Neuronal stem cell (in vitro differentiated cells): ENCODE measurements at regions not wholly inside any gene's neighbourhood (a gene's known extent, or its start where the extent isn't known, plus 50 kb on each side); places are given as distances from the start of the nearest gene placed in this dataset.

Source experiments
- DNase-seq: peaks from one replicate; pipeline ENCODE4 v3.0.0-alpha.2; 2013; ENCODE audit warnings: low spot score
- H2AFZ ChIP-seq: one replicate; pipeline ENCODE4 v1.6.1; 2013; ENCODE audit warnings: mild to moderate bottlenecking, low read length, inconsistent platforms
- H2AK5ac ChIP-seq: 2 replicates; pipeline ENCODE4 v1.6.1; 2013; ENCODE audit warnings: low read depth, mild to moderate bottlenecking, inconsistent platforms, low read length, moderate library complexity, mixed read lengths
- H2BK120ac ChIP-seq: 2 replicates; pipeline ENCODE4 v1.6.1; 2013; ENCODE audit warnings: low read depth, mild to moderate bottlenecking, inconsistent platforms, low read length, moderate library complexity, mixed read lengths
- H2BK12ac ChIP-seq: one replicate; pipeline ENCODE4 v1.6.1; 2013; ENCODE audit warnings: low read length, inconsistent platforms
- H2BK15ac ChIP-seq: 2 replicates; pipeline ENCODE4 v1.6.1; 2013; ENCODE audit warnings: mild to moderate bottlenecking, low read length, inconsistent platforms, mixed read lengths
- H2BK5ac ChIP-seq: one replicate; pipeline ENCODE4 v1.6.1; 2013; ENCODE audit warnings: inconsistent platforms, mild to moderate bottlenecking, low read length, moderate library complexity
- H3K14ac ChIP-seq: one replicate; pipeline ENCODE4 v1.6.1; 2013; ENCODE audit warnings: low read length, inconsistent platforms
- H3K18ac ChIP-seq: 2 replicates; pipeline ENCODE4 v1.6.1; 2013; ENCODE audit warnings: low read length, inconsistent platforms
- H3K23ac ChIP-seq: 2 replicates; pipeline ENCODE4 v1.6.1; 2013; ENCODE audit warnings: low read depth, mild to moderate bottlenecking, mixed read lengths, low read length, inconsistent platforms; ENCODE audit not compliant: poor library complexity
- H3K27ac ChIP-seq: replicated peaks from 3 replicates; pipeline ENCODE4 v1.5.1; 2013; ENCODE audit warnings: low read length, inconsistent platforms
- H3K27me3 ChIP-seq, 3 experiments: 2 replicates each; pipeline ENCODE4 v1.6.1; 2013; ENCODE audit warnings: low read length in 3 of 3, mild to moderate bottlenecking in 2 of 3, inconsistent platforms in 1 of 3, low read depth in 1 of 3, mixed read lengths in 1 of 3, moderate library complexity in 1 of 3; ENCODE audit not compliant: control insufficient read depth in 3 of 3, insufficient read depth in 3 of 3
- H3K36me3 ChIP-seq, 2 donors: replicated peaks in 1 of 2; 2 replicates each; pipeline ENCODE4 v1.6.1; 2013; ENCODE audit warnings: low read length in 2 of 2; ENCODE audit not compliant: control insufficient read depth in 2 of 2, insufficient read depth in 2 of 2
- H3K4ac ChIP-seq: 2 replicates; pipeline ENCODE4 v1.6.1; 2013; ENCODE audit warnings: inconsistent platforms, mild to moderate bottlenecking, low read length, moderate library complexity
- H3K4me1 ChIP-seq, 2 donors: 1 replicate in 1 of 2; 2 replicates in 1 of 2; pipeline ENCODE4 v1.6.1; 2013; ENCODE audit warnings: low read length in 2 of 2, low read depth in 1 of 2; ENCODE audit not compliant: control insufficient read depth in 2 of 2, insufficient read depth in 1 of 2
- H3K4me2 ChIP-seq: one replicate; pipeline ENCODE4 v1.6.1; 2013; ENCODE audit warnings: mild to moderate bottlenecking, low read length, inconsistent platforms; ENCODE audit not compliant: insufficient read depth, poor library complexity, severe bottlenecking
- H3K4me3 ChIP-seq, 2 donors: 2 replicates each; pipeline ENCODE4 v1.5.1; 2013; ENCODE audit warnings: low read length in 2 of 2, mild to moderate bottlenecking in 2 of 2, inconsistent platforms in 1 of 2, moderate library complexity in 1 of 2
- H3K79me1 ChIP-seq: one replicate; pipeline ENCODE4 v1.6.1; 2013; ENCODE audit warnings: low read depth, mild to moderate bottlenecking, inconsistent platforms, low read length, moderate library complexity
- H3K9ac ChIP-seq: one replicate; pipeline ENCODE4 v1.6.1; 2013; ENCODE audit warnings: mild to moderate bottlenecking, low read depth, low read length, inconsistent platforms; ENCODE audit not compliant: poor library complexity
- H3K9me3 ChIP-seq, 2 donors: replicated peaks in 1 of 2; 2 replicates each; pipeline versions ENCODE3 to v1.6.1; 2013; ENCODE audit warnings: low read length in 2 of 2, mild to moderate bottlenecking in 2 of 2, inconsistent platforms in 1 of 2, low read depth in 1 of 2, mixed read lengths in 1 of 2, moderate library complexity in 1 of 2; ENCODE audit not compliant: control insufficient read depth in 2 of 2, insufficient read depth in 1 of 2
- H4K8ac ChIP-seq: one replicate; pipeline ENCODE4 v1.6.1; 2013; ENCODE audit warnings: low read depth, mild to moderate bottlenecking, inconsistent platforms, low read length, moderate library complexity
- H4K91ac ChIP-seq: one replicate; pipeline ENCODE4 v1.6.1; 2013; ENCODE audit warnings: low read length, low read depth, mild to moderate bottlenecking, inconsistent platforms; ENCODE audit not compliant: poor library complexity
- WGBS, 2 donors: extraction: QIAGEN DNeasy Blood & Tissue Kit; methylation state at CpG; one replicate each; pipeline ENCODE4 v1.1.7; 2013; ENCODE audit warnings: missing lambda C conversion rate in 2 of 2, mixed read lengths in 1 of 2; ENCODE audit not compliant: insufficient read length in 2 of 2, insufficient replicate concordance in 1 of 2; ENCODE audit errors: extremely low coverage in 2 of 2; 5-methylcytosine and 5-hydroxymethylcytosine counted together

DNA sequence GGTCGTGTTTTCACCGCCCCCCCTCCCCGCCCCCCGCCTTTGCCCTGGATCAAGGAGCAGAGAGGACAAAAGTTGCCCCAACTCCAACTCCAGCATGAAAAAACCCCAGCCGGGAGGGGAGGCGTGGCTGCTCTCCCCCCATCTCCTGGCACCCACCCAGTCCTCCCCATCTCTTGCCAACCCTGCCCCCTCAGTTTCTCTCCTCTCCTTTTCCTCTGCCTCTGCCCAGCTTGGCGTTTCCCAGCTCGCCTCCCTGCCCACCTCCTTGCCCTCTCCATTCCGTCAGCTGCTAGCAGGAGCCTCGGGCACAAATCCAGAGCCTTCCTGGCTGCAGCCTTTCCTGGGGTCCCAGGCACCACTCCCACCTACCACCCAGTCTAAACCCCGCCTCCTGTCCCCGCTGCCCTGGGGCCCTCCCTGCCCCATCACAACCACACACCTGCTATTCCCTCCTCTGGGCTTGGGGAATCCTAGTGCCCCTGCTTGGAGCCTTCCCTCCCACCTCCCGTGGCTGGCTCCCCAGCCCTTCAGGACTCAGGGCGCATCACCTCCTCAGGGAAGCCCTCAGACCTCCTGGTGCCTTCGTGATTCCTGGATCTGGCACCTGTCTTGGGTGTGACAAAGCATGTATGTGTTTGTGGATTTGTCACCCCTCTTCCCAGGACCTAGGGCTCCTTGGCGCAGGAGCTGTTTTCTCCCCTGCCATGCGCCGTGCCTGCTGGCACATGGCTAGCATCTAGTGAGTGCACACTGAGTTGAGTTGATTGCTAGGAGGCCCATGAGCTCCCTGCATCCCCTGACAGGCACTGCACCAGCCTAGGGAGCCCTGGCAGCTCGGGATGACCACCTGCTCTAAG, 209.1 kb downstream of the TFCP2L1 start:
- peak overlapping the region; percentile 10 for H3K14ac ChIP-seq
- no CpG with 5 or more reads among the region's 19 CpGs for WGBS, 2 donors
- H3K27me3 ChIP-seq = peaks cover 0 to 68% (median 23%) of the 10 kb centered on the region in 3 experiments

DNA sequence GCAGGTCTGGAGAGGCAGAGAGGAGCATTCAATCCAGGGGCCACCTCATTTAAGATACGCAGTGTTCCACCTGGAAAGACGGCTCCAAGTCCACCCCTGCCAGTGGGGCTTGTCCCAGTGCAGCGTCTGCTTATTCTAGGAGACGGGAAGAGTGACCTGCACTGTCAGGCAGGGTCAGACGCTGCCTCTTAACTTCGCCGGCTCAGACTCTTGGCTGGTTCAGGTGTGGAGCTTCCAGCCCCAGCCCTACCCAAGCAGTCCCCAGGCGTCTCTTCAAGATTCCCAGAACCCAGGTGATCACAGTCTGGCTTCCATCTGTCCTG, 208.5 kb downstream of the TFCP2L1 start:
- Histone ChIP-seq H3K27ac (no peak overlapping the region), H4K8ac (no peak overlapping the region), H3K27me3 (peaks cover 0 to 68% (median 23%) of the 10 kb centered on the region in 3 experiments), H2BK120ac (no peak overlapping the region), H4K91ac (no peak overlapping the region), H3K4me2 (peak overlapping the region; percentile 12), H2BK5ac (no peak overlapping the region), H3K4me1 (peaks cover 13 to 17% of the 10 kb centered on the region in 2 donors), H3K4ac (no peak overlapping the region), H3K23ac (peak overlapping the region; percentile 40), H2BK15ac (peak overlapping the region; percentile 90), H3K4me3 (no peak overlapping the region), H3K79me1 (no peaks in the 10 kb centered on the region), H2BK12ac (no peak overlapping the region), H3K9me3 (peaks cover 0 to 2% of the 10 kb centered on the region in 2 donors), H2AFZ (no peak overlapping the region), H3K36me3 (no peaks in the 10 kb centered on the region), H3K9ac (no peak overlapping the region), H2AK5ac (no peak overlapping the region), H3K14ac (peak overlapping the region; percentile 10), H3K18ac (peak overlapping the region; percentile 61)
- WGBS, 2 donors = no CpG with 5 or more reads among the region's 8 CpGs
- no peak for DNase-seq

More for the DNA sequence above, 209.1 kb downstream of the TFCP2L1 start:
- Histone ChIP-seq H2AFZ (no peak overlapping the region), H2BK15ac (peak overlapping the region; percentile 90), H3K18ac (peak overlapping the region; percentile 82), H3K36me3 (no peaks in the 10 kb centered on the region), H4K91ac (no peak overlapping the region), H2AK5ac (peak overlapping the region; percentile 76), H2BK5ac (peak overlapping the region; percentile 4), H2BK120ac (no peak overlapping the region), H3K9me3 (peaks cover 0 to 2% of the 10 kb centered on the region in 2 donors), H3K23ac (peak overlapping the region; percentile 67), H3K4me3 (peak overlapping the region in 1 of 2 donors; percentile 23), H3K9ac (peak overlapping the region; percentile 24), H3K4me1 (peaks cover 13 to 19% of the 10 kb centered on the region in 2 donors), H3K4me2 (peak overlapping the region; percentile 63), H3K27ac (no peak overlapping the region), H3K79me1 (no peaks in the 10 kb centered on the region), H4K8ac (no peak overlapping the region), H2BK12ac (no peak overlapping the region), H3K4ac (no peak overlapping the region)
- DNase-seq = no peak

DNA sequence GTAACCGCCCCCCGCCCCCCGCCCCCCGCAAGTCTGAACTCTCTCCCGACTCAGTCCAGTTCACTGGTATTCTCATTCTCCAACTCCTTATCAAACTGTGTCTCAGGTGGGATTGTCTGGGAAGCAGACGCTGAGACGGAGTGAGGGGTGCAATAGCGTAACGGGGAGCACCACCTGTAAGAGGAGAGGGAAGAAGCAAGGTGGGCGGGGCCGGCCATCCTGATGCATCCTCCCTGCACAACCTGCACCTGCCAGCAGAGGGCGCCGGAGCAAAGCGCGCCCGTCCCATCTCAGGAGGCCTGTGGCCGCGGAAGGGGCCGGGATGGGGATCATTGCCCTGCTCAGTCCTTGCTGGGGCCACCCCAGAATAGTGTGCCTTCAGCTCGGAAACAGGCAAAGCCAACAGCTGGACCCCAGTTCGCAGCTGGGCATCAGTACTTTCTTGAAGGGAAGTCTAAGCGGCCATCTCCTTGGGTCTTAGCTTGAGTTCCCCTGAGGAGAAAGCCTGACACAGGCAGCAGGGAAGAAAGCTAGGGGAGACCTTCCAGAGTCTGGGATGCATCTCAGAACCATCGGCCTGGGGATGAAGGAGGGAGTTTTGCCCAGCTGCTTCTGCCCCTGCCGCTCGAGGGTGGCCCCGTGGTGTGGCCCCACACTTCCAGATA, 208.0 kb downstream of the TFCP2L1 start:
- Histone ChIP-seq H2BK5ac (peak overlapping the region; percentile 11), H3K23ac (no peak overlapping the region), H4K8ac (no peak overlapping the region), H2AK5ac (peak overlapping the region; percentile 82), H3K4me3 (no peak overlapping the region), H3K36me3 (no peaks in the 10 kb centered on the region), H2AFZ (no peak overlapping the region), H4K91ac (no peak overlapping the region), H3K14ac (peak overlapping the region; percentile 90), H3K4me1 (peaks cover 13 to 17% of the 10 kb centered on the region in 2 donors), H3K18ac (peak overlapping the region; percentile 50), H3K4me2 (peak overlapping the region; percentile 12), H2BK12ac (peak overlapping the region; percentile 63), H3K4ac (no peak overlapping the region), H2BK15ac (no peak overlapping the region), H3K79me1 (no peaks in the 10 kb centered on the region), H3K27me3 (peaks cover 0 to 66% (median 23%) of the 10 kb centered on the region in 3 experiments), H2BK120ac (no peak overlapping the region), H3K27ac (no peak overlapping the region), H3K9ac (no peak overlapping the region), H3K9me3 (peaks cover 0 to 2% of the 10 kb centered on the region in 2 donors)
- no CpG with 5 or more reads among the region's 26 CpGs for WGBS, 2 donors
- peak; percentile 67 for DNase-seq

DNA sequence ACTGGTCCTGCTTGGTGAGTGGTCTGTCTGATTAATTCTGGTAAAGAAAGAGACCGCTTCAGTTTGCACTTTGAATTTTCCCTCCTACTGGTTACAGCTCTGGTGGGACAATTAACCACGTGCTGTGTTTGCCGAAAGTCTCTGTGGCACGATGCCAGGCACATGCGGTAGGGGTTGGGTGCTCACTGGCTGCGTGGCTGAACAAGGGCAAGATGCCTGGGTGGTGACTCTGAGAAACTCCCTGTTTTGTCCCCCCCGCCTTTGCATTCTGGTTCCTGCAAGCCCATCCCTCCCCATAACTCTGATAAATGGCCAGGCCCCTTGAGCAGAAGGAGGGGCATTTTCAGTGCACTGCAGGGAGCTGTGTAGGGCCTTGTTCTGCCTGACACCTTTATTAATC, 206.1 kb downstream of the TFCP2L1 start:
- Histone ChIP-seq H3K27me3 (peaks cover 0 to 52% (median 18%) of the 10 kb centered on the region in 3 experiments), H3K4me1 (peaks cover 13 to 17% of the 10 kb centered on the region in 2 donors), H4K8ac (no peak overlapping the region), H2BK120ac (no peak overlapping the region), H2BK5ac (no peak overlapping the region), H3K4me2 (no peak overlapping the region), H3K18ac (peak overlapping the region; percentile 37), H3K9me3 (peaks cover 0 to 2% of the 10 kb centered on the region in 2 donors), H3K23ac (peak overlapping the region; percentile 31), H3K4me3 (no peak overlapping the region), H3K4ac (peak overlapping the region; percentile 7), H2AK5ac (peak overlapping the region; percentile 38), H2BK15ac (peak overlapping the region; percentile 62), H3K9ac (no peak overlapping the region), H3K27ac (no peak overlapping the region), H2AFZ (peak overlapping the region; percentile 6), H2BK12ac (no peak overlapping the region), H3K14ac (peak overlapping the region; percentile 44), H3K79me1 (no peaks in the 10 kb centered on the region), H4K91ac (no peak overlapping the region), H3K36me3 (no peaks in the 10 kb centered on the region)
- no CpG with 5 or more reads among the region's 7 CpGs for whole genome bisulfite sequencing, 2 donors
- no peak for DNase-seq
